ENCODE measurements at regions not wholly inside any gene's neighbourhood (a gene's known extent, or its start where the extent isn't known, plus 50 kb on each side); places are given as distances from the start of the nearest gene placed in this dataset.

DNA sequence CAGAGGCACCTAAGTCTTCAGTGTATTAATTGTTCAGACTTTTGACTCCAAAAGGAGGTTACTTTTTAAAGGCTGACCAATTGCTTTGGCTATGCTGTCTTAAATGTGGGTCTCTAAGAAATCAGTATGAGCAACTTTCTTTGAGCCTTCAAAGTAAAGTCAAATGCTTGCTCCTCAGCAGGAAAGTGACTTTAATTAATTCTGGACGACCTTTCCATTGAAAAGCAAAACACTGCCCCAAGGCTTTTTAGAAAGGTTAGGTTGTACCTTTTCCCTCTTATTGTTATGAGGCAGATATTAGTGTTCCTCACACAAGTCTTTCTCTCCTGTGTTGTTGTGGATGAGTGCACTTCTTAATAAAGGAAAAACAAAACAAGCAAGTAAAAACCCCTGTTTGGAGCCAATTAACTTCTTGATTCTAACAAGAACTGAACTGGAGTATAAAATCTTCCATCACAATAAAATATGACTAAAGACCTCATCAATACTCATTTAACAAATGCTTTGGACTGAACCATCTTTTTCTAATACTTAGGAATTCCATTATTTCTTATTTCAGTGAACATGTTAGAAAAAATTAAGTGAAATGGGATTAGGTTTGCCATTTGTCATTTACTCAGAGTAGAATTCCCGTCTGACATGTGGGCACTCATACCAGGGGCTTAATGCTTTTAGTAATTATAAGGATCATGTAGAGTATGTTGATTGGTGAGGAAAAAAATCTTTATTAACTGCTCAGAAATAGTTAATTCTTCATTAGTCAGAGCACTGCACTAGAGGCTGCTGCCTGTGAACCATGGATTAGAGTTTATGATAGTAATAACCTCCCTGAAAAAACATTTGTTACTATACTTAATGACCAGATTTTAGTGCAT, 159.1 kb upstream of the ZNF608 start:
- TF ChIP-seq, protein P1, sequence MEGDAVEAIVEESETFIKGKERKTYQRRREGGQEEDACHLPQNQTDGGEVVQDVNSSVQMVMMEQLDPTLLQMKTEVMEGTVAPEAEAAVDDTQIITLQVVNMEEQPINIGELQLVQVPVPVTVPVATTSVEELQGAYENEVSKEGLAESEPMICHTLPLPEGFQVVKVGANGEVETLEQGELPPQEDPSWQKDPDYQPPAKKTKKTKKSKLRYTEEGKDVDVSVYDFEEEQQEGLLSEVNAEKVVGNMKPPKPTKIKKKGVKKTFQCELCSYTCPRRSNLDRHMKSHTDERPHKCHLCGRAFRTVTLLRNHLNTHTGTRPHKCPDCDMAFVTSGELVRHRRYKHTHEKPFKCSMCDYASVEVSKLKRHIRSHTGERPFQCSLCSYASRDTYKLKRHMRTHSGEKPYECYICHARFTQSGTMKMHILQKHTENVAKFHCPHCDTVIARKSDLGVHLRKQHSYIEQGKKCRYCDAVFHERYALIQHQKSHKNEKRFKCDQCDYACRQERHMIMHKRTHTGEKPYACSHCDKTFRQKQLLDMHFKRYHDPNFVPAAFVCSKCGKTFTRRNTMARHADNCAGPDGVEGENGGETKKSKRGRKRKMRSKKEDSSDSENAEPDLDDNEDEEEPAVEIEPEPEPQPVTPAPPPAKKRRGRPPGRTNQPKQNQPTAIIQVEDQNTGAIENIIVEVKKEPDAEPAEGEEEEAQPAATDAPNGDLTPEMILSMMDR (IDR thresholded peaks at IDR 0.05; ENCODE audit: low read depth, low read length, missing input control) = no peak
- no peak for TF ChIP-seq GABPA (IDR thresholded peaks at IDR 0.05 in 1 of 2, conservative IDR thresholded peaks at IDR 0.05 in 1 of 2)

All from liver (tissue), 3 donors.